HG03469 (cell line): ENCODE measurements at regions not wholly inside any gene's neighbourhood (a gene's known extent, or its start where the extent isn't known, plus 50 kb on each side); places are given as distances from the start of the nearest gene placed in this dataset.
"Not testable (repeated sequence)": the region's sequence is repeated elsewhere in the genome, so short reads cannot be mapped to it uniquely, and the experiment has no call there.

Experiments used
- ATAC-seq: cut with Tn5 transposase; IDR thresholded peaks from one replicate; pipeline ENCODE4 v1.9.1; 2021; ENCODE audit warnings: mild to moderate bottlenecking, moderate library complexity, moderate number of reproducible peaks; ENCODE audit not compliant: unreplicated experiment

DNA sequence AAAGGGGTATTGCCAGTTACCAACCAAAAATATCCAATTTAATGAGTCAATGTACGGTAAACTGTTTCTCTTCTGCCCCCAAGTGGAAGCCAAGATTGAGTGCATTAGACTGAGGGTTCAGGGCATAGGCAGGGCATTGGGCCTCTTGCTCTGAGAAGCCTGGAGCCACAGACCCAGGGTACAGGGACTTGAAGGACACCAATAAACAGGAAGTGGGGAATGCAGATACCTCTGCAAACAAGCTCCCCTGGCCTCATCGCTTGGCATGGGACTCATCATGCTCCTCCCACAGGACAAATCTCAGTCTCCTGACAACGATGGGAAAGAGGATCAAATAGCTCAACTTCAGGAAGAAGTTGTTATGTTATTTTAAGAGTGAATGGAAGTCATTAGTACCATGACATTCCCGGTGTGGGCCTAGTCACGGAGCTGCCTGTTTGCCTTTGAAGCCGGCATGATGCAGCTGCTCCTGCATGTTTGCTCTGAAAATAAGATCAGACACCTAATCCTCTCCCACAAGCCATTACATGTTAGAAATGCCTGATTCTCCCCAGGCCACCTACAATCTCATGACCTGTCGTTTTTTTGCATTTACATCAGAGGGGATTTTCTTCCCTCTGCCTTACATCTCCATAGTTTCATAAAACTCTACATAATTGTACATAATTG, 224.2 kb downstream of the RCHY1 start:
- ATAC-seq = no peak

DNA sequence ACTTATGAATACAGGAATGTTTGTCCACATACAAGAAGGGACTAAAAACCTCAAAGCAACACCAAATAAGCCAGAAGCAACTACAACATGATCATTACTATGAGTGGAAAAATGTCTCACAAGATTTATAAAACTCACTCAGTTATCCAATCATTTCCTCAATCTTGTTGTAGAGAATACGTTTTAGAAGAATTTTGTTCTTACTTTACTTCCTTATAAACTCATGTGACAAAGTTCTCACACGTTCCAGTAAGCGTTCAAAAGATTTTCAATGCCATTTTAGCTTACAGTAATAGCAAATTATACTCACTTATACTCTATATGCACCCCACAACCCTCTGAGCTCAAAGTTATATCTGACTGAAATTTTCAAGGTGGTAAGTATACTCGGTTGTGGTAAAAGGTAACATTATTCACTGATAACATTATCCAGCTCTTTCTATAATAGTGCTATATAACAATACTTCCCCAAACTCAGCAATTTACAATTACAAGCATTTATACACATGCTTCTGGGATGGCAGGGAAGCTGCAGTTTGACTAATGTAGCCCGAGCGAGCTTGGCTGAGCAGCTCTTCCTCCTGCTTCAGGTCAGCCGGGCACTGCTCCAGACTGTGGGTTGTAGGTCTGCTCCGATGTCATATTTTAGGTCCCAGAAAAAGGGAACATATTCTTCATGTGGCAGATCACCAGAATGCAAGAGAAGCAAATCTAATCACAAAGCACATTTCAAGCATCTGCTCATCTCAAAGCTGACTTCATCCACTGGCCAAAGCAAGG, 226.3 kb downstream of the RCHY1 start:
- no peak for ATAC-seq

DNA sequence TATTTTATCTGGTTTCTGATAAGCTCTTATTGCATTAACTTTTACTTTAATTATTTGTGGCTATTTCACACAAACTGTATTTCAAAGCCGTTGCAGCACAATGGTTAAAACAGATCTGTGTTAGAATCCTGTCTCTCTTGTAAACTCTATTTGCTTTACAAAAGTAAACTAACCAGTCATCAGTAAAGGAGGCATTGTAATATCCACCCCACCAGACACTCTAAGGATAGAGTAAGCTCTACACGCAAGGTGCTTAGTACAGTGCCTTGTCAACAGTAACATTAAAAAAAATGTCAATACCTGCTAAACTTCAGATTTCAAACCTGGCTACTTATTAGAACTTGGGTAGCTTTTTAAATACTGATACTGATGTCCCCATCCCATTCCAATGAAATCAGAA, 228.4 kb downstream of the RCHY1 start:
- ATAC-seq = no peak

DNA sequence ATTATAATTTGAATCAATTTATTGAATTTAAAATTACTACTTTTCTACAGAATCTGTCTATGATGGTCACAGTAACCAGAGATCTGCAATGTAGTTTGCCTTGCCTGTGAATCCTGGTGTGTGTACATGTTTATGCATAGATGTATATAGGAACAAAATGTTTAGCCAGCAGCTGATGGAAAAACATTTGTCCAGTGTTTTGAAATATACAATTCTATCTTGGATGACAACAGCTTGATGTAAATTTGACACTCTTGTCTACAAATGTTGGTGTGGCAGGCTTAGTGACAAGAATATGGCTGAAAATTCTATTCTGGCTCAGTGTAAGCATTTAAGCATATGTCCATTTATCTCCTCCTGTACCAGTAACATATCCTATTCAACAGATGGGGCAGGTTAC, 229.4 kb downstream of the RCHY1 start:
- ATAC-seq = no peak

DNA sequence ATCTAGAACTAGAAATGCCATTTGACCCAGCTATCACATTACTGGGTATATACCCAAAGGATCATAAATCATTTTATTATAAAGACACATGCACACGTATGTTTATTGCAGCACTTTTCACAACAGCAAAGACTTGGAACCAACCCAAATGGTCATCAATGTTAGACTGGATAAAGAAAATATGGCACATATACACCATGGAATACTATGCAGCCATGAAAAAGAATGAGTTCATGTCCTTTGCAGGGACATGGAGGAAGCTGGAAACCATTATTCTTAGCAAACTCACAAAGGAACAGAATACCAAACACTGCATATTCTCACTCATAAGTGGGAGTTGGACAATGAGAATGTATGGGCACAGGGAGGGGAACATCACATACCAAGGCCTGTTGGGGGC, 233.7 kb downstream of the RCHY1 start:
- ATAC-seq = not testable (repeated sequence)

DNA sequence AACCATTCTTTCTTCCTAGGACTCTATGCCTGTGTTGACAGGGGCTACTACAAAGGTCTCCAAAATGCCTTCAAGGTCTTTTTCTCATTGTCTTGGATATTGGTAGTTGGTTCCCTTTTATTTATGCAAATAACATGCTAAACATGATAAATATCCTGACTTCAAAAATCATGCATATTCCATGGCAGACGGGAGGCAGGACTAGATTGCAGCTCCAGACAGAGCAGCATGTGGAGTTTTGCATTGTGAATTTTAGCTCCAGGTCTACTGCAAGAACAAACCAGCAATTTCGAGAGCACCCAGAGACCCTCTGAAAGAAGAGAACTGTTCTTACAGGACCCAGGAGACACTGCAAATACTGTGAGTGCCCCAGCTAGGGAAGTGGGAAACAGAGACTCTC, 254.9 kb downstream of the RCHY1 start:
- ATAC-seq = no peak

DNA sequence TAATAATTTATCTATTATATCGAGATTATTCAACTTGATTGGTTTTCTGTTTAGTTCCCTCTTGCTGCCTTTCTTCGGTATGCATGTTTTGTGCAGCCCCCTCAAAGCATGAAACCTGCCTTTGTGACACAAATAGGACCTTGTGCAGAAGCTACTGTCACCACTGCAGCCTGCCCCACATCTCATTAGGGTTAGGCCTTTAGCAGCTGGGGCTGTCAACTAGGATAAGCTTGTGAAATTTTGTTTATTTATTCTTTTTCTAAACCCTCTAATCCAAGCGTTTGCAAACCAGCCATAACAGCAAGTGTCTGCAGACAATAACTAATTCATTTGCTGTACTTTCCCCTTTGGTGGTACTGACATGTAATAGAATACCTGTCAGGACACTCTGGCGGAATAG, 258.9 kb downstream of the RCHY1 start:
- no peak for ATAC-seq

DNA sequence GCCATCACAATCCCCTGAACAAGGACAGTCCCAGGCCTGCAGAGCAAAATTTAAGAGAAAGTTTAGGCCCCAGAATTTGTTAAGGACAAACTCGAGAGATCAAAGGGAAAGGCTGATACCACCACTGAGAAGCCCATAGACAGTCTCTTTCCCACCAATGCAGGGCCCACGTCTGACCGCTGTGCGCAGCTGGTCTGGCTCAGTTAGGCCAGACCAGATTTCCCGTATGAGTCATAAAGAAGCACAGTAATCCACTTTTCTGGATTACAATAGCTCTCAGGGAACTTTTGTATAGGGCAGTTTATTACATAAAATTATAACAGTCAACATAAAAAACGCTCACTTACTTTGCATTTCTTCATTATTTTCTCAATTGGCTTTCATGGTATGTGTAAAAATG, 259.5 kb downstream of the RCHY1 start:
- no peak for ATAC-seq

DNA sequence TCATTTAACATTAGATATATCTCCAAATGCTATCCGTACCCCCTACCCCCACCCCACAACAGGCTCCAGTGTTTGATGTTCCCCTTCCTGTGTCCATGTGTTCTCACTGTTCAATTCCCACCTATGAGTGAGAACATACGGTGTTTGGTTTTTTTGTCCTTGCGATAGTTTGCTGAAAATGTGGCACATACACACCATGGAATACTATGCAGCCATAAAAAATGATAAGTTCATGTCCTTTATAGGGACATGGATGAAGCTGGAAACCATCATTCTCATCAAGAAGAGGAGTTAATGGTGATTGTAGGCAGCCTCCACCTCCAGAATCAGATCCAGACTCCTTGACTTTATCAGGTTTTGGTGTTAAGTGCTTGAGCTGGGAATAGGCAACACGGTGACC, 261.1 kb downstream of the RCHY1 start:
- not testable (repeated sequence) for ATAC-seq

DNA sequence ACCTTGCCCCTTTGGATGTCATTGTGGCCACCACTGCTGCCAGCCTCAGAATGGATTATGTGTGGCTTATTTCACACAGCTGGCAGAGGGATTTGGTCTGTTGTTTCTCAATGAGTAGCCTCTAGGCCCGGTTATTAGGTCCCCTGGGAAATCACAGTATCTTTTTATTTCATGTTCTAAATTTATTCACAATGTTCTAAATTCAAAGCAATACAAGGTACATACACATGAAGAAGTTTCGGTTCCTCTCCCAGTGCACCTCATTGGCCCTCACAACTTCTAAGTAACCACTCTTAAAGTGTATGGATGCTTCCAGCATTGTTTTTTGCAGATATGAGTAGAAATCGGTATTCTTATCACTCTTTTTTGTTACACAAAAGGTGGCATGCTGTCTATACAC, 262.7 kb downstream of the RCHY1 start:
- ATAC-seq = peak; percentile 95

DNA sequence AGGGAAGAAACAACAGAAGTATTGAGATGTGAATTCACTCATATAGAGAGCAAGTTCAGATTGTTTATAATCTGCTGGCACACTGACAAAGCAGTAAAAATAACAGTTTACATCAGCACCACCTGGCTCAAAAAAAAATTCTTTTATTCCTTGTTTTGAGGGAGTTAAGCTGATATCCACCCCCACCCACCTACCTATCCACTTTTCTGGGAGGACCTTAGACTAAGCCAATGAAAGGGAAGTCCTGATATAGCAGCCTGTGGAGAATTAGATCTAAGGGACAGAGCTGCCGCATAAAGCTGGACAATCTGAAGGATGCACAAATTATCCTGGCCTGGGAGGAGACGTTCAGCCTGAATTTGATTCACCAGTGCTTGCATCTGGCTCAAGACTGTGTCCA, 264.5 kb downstream of the RCHY1 start:
- ATAC-seq = no peak

DNA sequence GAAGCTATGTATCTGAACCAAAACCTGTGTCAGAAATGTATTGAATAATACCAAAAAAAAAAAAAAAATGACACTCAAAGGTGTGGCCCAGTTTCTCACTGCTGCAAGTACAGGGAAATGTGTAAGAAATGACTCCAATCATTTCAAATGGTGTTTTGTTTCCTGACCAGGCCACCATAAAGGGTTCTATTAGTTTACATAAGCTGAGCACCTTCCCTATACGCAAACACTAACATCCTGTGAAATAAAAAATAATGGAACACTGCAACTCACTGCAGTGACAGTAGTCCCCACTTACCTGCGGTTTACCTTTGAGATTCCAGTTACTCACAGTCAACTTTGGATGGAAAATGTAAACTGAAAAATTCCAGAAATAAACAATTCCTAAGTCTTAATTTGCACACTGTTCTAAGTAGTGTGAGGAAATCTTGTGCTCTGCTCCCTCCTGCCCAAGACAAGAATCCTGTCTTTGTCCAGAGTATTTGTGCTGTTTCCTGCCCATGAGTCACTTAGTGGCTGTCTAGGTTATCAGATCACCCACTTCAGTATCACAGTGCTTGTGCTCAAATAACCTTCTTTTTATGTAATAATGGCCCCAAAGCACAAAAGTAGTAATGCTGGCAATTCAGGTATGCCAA, 265.3 kb downstream of the RCHY1 start:
- no peak for ATAC-seq

DNA sequence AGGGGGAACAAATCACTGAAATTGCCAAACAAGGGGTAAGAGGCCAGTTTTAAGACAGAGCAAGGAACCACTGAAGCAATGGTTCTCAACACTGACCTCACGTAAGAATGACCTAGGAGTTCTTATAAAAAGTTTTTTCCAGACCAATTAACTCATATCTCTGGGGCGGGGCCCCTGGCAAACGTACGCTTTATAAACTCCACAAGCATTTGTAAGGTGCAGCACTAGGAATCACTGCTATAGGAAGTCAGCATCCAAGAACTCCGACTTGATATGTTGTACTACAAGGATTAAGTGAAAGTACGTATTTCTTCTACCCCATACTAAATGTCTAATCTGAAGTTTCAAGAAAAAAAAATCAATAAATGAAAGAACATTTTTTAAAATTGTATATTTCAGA, 269.9 kb downstream of the RCHY1 start:
- ATAC-seq = no peak

DNA sequence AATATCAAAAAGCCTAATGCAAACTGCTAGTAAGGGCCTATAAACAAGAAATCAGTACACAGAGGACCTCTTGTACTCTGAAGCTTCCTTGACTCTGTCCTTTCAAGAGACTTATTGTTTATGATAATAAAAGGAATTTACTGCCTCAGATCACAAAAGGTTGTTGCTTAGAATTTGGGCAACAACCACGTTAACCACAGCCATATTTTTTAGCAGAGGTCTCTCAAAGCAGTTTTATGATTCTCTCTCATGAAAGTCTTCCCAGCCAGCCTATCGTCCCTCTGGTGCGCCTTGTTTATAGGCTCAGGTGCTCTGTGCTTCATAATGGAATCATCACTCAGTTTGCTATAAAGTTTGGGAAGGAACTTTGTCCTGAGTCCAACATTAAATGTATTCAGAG, 270.6 kb downstream of the RCHY1 start:
- no peak for ATAC-seq

DNA sequence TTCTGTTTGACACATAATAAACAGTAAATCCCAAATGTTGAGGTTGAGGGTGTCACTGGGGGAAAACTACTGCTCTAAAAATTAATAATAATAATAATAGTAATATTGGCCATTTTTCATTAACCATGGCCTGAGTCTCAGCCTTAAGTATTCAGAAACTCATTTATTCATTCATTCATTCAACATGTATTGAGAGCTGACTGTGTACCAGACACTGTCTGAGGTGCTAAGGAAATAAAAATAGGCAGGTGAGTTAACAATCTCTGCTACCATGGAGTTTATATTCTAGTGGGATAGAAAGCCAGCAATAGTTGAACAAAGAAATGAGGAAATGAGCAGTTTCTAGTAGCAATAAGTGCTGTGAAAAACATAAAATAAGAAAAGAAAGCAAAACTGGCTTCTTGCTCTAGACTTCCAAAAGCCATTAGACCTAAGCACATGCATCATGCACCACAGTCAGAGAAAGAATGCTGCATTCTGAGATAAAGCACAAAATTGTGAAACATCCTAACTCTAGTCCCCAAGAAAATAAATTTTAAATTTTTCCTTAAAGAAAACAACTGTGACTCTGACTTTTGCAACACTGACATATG, 278.7 kb downstream of the RCHY1 start:
- ATAC-seq = peak; percentile 92

DNA sequence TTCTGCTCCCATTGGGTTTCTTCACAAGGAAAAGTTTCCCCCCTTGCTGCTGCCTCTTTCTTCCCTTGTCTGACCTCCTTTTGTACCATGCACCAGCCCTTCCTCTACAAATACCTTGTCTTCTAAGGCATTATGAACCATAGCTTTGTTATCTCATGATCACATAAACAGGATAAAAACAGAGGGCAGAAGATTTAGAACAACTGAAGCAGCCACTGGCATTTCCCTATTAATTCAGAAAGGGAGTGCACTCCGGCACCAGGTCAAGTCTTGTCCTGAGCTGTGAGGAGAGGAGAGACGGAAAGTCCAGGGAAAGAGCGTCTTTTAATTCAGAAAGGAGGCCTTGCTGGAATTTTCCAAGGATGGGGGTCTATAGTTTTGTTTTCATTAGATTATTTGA, 281.7 kb downstream of the RCHY1 start:
- no peak for ATAC-seq

DNA sequence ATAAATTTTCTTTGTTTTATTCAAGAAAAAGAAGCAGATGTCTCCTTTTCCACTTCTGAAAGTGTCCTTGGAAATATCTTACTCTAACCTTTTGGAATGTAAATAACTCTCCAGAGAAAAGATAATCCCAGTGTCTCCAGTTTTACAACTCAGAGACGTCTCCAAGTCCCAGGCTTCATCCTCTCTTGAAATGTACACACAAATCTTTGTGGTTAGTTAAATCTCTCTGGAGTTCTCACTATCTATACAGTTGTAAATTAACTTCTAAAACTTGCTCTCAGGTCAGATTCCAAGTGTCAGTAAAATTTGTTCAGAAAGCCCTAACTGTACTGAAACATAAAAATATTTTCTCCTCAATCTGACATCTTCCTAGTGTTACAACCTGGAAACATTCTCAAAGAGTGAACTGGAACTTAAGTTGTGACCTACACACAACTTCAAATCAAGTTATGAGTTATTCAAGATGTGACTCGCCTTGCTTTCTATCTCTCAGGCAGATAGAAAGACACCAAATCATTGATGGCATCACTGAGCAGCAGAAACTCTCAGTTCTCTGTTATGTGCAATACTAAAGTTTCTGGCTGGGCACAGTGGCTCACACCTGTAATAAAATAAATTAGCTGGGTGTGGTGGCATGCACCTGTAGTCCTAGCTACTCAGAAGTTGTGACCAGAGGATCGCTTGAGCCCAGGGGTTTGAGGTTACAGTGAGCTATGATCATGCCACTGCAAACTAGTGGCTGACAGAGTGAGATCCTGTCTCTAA, 284.2 kb downstream of the RCHY1 start:
- peak; percentile 77 for ATAC-seq

DNA sequence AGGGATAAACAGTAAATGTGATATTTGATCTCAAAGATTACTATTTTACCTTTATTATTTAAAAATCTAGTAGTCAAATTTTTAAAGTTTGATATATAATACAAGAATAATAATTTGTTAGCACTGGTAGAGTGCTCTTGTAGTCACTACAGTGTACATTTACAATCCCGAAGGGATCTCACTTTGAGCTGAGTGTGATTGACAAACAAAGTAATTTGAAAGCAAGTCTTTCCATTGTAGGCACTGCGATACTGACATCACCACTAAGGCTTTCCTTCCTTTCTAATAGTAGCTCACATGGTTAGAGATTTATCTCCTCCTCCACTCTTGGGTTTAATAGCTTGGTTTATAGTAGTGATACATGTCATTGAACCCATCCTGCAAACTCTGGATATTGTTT, 280.6 kb downstream of the PARM1 start:
- no peak for ATAC-seq

DNA sequence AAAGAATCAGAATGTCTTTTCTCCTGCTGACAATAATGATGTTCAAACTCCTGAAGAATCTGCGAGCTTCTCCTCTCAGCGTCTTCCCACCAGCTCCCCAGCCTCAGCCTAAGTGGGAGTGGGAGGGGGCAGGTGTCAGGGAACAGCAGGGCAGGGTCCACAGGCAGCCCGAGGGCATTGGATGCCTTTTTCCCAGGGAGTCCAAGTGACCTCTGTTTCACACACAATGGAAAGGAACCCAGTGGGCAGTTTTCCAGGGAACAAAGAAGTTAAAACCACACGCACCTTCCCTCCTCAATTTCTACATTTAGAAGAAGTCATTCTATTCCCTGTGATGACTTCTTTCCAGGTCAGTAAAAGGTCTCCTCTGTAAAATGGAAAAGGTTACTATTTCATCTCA, 278.5 kb downstream of the PARM1 start:
- ATAC-seq = no peak

DNA sequence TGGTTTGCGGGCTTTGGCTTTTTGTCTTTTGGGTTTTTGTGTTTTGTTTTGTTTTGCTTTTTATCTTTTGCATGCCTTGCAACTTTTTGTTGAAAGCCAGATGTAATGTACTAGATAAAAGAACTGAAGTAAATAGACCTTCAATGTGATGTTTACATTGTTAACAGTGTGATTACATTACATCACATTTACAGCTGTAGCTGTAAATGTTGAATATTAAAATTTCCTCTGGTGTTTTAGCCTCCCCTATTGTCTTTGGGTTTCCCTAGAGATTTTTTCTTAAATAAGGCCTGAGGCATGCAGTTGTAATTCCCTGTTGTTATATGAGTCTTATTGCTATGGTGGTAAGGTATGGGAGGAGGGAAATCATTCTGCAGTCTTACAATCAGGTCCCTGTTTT, 275.0 kb downstream of the PARM1 start:
- no peak for ATAC-seq

DNA sequence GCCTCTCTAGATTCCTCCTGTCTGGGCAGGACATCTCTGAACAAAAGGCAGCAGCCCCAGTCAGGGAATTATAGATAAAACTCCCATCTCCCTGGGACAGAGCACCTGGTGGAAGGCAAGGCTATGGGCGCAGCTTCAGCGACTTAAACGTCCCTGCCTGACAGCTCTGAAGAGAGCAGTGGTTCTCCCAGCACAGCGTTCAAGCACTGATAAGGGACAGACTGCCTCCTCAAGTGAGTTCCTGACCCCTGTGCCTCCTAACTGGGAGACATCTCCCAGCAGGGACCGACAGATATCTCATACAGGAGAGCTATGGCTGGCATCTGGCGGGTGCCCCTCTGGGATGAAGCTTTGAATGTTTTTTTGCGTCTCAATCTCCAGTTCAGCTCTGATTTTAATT, 262.2 kb downstream of the PARM1 start:
- ATAC-seq = no peak
